NOMO-1 treated with DMSO at 0.1 percent for 48 hours (cell line): ENCODE measurements at regions not wholly inside any gene's neighbourhood (a gene's known extent, or its start where the extent isn't known, plus 50 kb on each side); places are given as distances from the start of the nearest gene placed in this dataset.

ENCODE experiments used
- DNase-seq: peaks from one replicate; lab custom pipeline; 2025; ENCODE audit not compliant: unreplicated experiment; lab: John Stamatoyannopoulos, UW

- DNase-seq = no peak
Observed at GRCh38 chr6:48194596-48195295, 83.7 kb upstream of the PTCHD4 start.

GRCh38 chr6:48188158-48188557 lies 77.2 kb upstream of the PTCHD4 start:
- DNase-seq = no peak

- DNase-seq = no peak
Observed at GRCh38 chr6:48186746-48187145, 75.7 kb upstream of the PTCHD4 start.

GRCh38 chr6:48184648-48185047 lies 73.7 kb upstream of the PTCHD4 start:
- no peak for DNase-seq

- DNase-seq = no peak
Observed at GRCh38 chr6:48183811-48184605, 73.0 kb upstream of the PTCHD4 start.

GRCh38 chr6:48183178-48183577 lies 72.2 kb upstream of the PTCHD4 start:
- DNase-seq = no peak

- no peak for DNase-seq
Observed at GRCh38 chr6:48178700-48179099, 67.7 kb upstream of the PTCHD4 start.

GRCh38 chr6:48177786-48178185 lies 66.8 kb upstream of the PTCHD4 start:
- no peak for DNase-seq

- no peak for DNase-seq
Observed at GRCh38 chr6:48176645-48177308, 65.8 kb upstream of the PTCHD4 start.

GRCh38 chr6:48169635-48170034 lies 58.6 kb upstream of the PTCHD4 start:
- DNase-seq = no peak
